Suppressor macrophage treated with lipopolysaccharide for 1 hour (primary cell): ENCODE measurements at regions not wholly inside any gene's neighbourhood (a gene's known extent, or its start where the extent isn't known, plus 50 kb on each side); places are given as distances from the start of the nearest gene placed in this dataset.

Source experiments
- DNase-seq, 3 donors: peaks; one replicate each; pipeline ENCODE4 v3.0.0-alpha.2; 2020 to 2022

DNA sequence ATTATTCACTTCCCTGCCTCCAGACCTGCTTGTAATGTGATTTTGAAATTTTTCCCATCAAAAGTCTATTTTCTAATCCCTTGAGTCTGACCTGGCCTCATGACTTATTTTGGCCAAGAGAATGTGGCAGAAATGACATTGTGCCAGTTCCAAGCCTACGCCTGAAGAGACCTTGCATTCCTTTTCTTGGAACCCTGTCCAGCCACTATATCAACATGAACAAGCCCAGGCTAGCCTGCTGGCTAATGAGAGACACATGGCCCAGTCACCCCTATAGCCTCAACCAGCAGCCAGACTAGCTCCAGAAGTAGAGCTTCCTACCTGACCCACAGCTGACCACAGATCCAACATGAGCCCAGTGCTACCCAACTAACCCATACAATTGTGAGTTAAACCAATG, 121.1 kb upstream of the ACP3 start:
- no peak for DNase-seq

DNA sequence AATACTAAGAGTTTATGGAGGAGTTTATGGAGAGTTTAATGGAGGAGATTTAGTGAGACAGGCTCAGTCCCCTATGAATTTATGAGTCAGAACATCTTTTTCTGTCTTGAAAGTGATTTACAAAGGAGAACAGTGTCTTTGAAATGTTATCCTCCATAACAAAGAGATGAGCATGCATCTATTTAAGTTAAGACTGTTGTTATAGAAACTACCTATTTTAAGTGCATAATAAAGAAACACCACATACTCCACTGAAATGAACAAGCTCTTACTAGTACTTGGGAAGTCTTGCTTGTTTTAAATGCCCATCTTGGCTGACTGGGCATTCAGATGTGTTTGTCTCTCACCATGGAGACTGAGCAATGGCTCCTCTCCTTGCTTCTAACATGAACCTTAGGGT, 118.7 kb upstream of the ACP3 start:
- no peak for DNase-seq

DNA sequence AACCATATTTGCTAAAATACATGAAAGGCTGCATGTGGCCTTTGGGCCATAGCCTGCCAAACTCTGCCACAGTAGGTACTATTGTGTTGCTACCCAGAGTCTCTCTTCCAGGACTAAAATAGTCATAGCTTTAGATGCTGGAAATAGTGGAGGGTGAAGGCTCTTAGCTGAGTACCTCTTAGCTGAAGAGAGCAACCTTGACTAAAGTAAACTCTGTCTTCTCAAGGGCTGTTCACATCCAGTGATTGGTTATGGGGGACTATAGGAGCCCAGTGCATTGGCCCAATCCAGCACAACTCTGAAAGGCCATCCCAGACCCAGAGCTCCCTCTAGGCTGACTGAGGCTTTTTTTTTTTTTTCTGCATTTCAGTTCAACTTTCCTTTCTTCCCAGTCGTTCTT, 117.8 kb upstream of the ACP3 start:
- DNase-seq = no peak

DNA sequence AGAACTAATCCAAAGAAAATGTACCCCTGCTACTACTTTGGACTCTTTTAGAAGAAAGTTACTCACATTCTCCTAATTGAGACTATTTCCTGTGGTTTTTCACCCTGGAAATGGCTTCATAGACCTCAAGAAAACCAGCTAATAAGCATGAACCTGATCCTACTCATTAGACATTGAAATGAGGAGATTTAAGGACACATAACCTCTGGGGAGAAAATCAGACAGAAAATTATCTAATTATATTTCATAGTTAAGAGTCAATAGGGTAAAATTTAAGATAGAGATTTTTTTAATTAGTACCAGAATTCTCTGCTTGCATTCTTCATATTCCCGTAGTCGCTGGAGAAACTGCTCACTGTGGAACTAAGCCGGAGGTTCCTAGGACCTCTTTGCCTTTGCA, 114.6 kb upstream of the ACP3 start:
- DNase-seq = no peak

DNA sequence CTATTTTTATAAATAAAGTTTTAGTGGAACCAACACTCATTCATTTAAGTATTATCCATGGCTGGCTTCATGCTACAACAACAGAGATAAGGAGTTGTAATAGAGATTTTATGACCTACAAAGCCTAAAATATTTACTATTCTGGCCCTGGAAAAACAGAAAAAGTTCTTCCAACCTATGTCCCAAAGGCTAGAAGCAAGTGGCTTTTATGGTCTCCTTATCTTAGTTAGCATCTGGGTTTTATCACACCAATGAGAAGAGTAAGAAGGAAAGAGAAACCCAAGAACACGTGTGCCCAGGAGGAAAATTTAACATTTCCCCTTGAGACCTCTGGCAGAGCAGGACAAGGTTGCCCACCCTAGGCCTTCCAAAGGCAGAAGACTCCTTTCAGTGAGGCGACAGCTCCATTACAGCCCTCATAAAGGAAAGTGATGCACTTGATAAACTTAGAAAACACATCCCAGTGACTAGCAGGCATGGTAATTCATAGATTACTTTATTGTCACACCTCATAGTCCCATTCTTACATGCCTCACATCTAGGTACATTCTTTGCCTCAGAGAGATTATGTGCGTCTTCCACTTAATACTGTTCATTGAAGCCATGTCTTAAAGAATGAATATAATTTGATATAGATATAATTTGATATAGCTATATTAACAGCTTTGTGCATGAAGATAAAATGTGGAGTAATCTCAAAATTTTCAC, 113.2 kb upstream of the ACP3 start:
- no peak for DNase-seq

DNA sequence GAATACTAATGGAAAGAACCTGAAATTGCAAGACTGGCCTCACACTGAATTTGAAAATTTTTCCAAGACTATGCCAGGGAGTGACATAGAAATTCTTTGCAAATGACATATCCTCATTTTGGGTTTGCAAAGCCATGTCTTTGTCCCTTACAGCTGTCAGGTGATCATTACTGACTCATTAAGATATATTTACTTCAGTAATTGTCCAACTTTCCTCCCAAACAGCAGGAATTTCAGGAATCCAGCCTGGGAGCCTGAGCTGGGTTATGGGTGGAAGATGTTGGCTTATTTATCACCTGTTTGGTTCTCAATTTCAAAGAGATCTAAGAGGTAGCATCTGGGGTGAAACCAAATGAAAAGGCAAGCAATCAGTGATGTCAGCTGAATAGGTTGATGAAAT, 111.6 kb upstream of the ACP3 start:
- no peak for DNase-seq

DNA sequence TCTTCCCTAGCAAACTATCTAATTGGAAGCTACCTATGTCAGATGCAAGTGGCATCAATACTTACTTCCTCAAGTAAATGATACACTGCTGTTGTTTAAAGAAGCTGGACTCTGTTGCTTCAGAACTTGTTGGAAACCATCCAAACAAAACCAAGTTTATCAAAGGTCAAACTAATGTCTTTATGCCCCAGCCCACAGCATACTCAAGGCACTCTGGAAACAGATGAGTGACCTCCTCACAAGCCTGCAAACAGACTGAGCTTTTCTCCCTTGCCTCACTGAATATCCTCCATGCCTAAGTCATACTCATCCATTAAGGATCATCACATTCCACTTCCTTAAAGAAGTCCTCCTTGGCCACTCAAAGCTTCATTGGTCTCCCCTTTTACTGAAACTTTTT, 107.4 kb upstream of the ACP3 start:
- no peak for DNase-seq

DNA sequence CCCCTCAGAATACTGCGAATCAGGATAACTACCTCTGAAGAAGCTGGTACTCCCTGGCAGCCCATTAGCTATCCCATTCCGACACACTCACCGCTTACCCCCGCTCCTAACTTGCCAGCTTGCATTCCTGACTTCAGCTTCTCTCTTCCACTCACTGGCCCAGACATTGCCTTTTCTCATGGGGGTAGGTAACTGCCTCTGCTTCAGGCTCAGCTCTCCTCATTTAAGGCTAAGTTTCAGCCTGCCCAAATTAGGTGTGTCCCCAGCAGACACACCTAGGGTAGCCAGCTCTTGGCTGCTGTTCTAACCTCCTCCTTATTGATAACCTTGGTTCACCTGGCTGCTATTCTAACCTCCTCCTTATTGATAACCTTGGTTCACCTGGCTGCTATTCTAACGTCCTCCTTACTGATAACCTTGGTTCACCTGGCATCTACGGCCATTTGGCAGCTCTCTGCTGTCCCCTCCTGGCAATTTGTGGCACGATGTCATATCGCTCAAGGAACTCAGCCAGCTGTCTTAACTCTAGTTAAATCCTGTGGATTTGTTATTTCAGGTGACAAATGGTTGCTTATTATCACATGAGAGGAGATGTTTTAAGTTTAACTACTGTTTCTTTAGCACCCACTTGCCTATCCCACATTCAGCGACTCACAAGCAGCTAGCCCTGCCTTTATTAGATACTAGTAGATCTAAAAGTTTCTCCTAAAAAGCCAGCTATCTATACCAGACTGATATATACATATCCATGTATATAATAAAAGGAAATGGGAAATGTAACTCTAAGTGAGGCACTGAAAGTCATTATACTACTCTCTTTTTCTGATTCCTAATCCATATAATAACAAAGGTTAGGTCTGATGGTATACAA, 106.5 kb upstream of the ACP3 start:
- DNase-seq = peak in 1 of 3 donors; percentile 9

DNA sequence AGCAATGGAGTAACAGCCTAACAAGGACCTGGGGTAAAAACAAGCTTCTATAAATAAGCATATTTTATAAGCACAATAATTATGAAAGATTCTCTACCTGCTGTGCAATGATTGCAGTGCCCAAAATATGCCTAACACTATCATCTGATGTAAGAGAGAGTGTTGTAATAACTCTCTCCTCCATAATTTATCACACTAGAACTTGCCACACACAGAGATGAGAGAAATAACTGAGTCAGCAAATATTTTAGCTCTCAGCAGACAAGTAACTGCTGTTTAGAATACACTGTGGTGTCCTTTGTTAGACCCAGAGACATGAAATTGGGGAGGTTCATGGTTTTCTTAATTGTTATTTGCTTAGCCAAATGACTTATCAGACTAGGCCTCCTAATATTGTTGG, 105.3 kb upstream of the ACP3 start:
- no peak for DNase-seq

DNA sequence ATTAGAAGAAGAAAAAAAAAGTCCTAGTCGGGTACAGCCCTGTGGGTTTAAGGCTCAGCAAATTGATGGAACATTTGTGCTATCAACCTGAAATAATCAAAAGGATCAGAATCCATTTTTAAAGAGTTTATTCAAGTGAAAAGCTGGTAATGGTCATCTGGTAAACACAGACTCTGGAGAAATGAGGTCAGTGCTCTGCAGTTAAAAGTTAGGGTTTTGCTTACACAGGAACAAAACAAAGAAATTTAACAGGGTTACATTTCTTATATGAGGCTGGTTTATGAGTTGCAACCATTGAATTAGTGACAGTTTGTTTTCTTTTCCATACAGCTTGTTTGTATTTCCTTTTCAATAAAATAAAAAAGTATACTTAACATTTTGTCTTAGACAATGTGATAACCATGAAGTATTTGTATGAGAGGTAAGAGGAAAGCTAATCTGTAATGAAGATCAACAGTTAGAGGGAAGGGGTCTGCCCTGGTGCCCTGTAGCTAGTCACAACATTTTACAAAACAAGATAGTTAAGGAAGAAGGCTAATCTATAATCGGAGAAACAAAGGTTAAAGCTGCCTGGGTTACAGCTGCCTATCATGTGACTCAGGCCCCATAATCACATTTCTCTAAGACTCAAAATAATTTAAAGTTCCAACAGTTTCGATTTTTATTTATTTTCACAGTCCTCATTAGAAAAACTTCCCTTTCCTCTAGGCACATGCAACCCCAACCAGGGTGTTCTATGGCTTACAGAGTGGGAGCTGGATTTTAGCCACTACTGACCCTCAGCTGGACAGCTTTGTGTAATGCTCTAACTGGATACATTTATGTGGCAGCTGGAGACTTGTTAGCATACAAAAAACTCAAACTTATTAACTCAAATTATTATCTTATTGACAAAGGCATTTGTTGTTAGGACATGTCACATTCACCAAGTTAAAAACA, 98.1 kb upstream of the ACP3 start:
- no peak for DNase-seq

DNA sequence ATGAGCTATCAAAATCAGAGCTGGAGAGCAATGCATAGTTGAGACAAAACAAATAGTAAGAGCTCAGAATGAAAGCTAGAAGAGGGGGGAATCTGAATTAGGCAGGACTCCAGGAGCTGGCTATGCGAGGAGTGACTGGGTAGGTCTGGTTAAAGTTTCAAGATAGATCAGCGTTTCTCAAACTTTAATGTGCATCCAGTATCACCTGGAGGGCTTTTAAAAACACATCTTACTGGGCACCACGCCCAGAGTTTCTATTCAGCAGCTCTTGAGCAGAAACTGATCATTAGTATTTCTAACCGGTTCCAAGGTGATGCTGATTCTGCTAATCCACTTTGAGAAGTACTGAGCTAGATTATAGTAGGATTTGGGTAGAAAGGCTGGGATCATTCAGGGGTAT, 96.2 kb upstream of the ACP3 start:
- no peak for DNase-seq

DNA sequence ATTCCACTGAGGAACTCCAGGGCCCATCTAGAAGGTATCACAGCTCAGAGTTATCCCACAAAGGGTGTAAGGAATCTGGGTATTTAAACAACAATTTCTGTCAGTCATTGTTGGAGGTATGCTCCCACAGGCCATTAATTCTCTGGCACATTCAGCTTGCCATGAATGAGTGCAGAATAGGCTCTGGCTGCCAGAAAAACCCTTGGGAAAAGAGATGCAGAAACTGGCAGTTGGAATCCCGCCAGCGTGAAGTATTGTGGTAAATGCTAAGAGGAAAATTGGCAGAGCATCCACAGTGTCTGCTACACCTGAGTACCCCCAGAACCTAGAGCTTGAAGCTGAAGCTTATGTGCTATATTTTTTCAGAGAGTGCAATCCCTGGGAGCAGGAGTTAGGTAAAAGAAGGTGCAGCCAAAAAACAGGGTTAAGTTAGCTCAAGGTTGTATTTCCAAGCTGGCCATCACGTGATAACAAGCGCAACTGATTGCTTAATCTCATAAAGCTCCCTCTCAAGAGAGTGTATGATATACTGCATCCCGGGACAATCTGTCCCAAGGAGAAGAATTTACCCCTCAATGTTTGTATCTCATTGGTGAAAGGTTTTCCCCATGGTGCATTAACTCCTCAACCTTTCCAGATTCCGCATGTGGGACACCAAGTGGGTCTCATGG, 94.2 kb upstream of the ACP3 start:
- DNase-seq = no peak

DNA sequence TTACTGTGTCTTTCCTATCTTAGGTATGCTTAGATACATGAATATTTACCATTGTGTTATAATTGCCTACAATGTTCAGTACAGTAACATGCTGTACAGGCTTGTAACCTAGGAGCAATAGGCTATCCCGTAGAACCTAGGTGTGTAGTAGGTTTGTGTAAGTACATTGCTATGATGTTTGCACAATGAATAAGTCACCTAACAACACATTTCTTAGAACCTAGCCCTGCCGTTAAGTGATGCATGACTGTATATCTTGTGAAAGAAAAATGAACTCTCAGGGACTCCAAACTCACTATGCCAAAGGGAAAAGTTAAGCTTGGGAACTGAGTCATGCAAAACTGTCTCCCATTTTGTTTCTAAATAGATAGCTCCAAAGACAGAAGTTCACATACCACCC, 91.5 kb upstream of the ACP3 start:
- DNase-seq = no peak

DNA sequence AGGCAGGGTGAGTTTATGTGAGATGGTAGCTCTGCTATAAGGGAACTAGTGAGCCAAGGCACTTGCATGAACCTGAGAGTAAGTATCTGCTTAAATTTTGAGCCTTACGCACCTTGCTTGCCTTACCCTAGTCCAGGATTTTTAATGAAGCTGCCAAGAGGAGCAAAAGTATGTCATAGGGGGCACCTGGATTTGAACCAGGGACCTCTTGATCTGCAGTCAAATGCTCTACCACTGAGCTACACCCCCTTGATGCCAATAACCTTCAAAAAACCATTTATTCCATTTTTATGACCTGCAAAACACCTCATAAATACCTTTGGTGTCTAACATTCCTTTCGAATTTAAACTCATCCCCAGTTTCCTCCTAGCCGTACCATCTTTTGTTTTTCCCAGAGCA, 88.3 kb upstream of the ACP3 start:
- DNase-seq = no peak

DNA sequence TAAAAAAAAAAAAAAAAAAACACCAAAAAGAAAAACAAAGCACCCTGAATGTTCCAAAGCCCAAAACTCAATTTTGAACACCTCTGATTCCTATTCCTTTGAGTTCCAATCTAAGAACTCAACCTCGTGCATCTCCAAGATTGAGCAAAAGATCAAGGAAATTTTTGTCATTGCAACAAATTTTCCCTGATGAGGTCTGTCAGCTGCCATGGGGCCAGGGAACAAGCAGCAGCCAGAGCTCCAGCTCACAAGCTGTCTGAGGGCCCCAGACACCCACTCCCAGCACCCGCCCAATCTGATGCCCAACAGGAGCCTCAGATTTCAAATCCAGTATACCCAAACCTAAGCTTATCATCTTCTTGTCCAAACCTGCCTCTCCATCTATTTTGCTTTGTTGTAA, 87.6 kb upstream of the ACP3 start:
- DNase-seq = no peak

DNA sequence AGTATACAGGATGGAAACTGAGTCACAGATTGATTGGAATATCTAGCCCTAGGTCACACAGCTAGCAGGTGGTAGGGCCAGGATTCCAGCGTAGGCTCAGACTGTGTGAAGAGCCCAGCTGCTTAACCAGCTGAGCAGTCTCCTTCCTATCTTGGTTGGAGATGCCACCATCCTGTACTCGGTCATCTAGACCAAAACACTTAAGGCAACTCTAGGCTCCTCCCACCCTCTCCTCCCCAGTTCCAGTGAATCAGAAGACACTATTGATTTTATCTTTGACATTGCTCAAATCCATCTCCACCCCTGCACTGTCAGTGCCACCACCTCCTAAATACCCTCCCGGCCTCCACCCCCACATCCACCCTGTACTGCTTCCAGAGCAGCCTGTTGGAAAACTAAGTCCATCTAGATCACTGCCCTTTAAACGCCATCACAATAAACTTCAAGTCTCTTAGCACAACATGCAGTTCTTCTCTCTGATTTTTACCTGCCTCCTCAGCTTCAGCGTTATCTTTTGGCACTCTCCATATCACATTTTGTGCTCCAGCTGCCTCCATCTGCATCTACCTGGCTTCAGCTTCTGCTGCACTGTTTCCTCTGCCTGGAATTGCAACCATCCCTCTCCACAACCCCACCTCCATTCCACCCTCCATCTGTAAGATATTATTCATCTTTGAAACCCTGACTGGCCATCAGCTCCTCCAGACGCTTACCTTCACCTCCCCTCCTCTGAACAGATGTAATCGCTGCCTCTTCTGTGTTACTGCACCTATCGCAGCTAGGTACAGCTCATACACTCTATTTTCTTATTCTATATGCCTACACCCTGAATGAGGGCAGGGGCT, 86.8 kb upstream of the ACP3 start:
- no peak for DNase-seq

DNA sequence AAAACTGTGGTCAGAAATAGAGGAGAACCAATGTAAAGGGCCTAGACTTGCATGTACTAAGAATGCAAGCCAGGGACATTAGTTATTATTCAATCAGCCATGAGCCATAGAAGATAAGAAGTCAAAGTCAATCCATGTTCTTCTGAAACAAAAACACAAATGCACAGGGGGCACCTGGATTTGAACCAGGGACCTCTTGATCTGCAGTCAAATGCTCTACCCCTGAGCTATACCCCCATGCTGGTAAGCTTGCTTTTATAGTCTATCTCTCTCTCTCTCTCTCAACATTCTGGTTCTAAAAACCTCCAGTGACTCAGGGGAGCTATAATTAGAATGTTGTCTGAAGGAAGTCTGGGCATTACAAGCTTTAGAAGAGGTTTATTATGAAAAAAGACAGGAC, 85.6 kb upstream of the ACP3 start:
- peak; percentile 21 to 32 (median 21) for DNase-seq

DNA sequence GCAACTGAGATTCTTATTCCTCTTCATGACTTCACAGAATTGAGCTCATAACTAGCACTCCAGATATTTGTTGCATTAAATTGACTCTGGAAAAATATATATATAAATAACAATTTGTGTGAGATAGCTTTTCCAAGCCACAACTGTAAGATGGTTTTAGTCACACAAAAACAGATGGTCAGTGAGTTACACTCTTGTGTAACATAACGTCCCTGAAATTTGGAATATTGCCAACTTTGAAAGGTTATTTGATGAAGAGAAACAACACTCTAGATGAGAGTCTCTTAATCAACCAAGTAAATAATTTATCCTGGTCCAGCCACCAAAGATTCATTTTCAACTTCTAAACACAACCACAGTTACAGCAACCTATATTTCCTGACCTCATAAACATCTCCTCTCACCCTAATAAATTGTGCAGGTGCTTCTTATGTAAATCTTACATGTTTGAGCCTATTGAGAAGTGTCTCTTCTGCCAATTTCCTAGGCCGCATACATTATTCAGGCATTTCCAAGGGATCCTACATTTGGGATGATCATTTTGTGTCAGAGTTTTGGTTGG, 84.9 kb upstream of the ACP3 start:
- peak in 2 of 3 donors; percentile 22 to 28 for DNase-seq

DNA sequence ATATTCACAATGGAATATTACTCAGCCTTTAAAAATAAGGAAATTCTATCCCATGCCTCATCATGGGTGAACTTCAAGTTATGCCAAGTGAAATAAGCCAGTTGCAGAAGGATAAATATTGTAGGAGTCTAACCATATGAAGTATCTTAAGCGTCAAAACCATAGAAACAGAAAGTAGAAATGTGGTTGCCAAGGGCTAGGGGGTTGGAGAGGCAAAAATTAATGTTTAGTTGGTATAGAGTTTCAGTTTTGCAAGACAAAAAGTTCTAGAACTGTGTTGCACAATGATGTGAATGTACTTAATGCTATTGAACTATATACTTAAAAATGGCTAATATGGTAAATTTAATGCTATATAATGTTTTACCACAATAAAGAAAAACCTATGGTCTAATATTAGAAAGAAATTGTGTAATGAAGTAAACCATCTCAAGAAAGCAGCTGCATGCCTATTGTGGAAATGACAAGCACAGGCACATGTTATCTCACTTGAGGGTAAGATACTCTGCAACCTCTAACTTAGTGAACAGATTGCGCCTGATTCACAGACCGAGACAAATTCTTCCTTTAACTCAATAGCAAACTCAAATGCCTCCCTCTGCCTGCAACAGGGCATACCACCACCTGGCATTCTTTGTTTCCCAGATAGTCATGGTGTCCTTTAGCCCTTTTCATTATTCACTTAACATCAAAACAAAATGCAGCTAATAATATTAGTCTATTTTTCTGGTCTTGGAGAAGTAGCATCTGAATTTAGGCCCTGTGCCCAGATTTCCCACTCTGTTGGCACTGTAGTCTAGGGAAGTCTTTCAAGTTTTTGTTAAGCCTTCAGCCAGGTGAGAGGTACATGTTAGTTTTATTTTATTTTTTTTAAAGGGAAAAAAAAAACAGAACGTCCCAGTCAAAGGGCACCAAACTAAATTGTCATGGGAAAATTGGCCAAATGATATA, 80.2 kb upstream of the ACP3 start:
- no peak for DNase-seq

DNA sequence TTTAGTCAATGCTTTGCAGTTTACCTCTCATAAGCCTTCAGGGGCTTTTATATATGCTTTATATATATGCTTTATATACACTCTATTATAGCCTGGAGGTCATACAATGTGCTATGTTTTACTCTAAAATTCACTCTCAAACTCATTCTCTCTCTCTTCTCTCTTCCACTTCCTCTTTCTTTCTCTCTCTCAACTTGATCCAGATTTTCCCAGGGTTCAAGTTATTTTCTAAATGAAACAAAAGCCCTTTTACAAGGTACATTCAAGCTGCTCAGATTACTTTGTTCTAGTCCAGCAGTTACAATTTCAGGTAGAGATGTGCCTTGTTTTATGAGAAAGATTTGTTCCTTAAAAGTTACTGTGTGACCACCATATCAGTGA, 79.6 kb upstream of the ACP3 start:
- DNase-seq = no peak
